ENCODE measurements at regions not wholly inside any gene's neighbourhood (a gene's known extent, or its start where the extent isn't known, plus 50 kb on each side); places are given as distances from the start of the nearest gene placed in this dataset.

- no peaks in the 10 kb centered on the region for H3K27me3 ChIP-seq (replicated peaks; ENCODE audit: insufficient read depth, low read length)
- no peak overlapping the region for H2AFZ ChIP-seq (ENCODE audit: low read length)
- no peaks in the 10 kb centered on the region for H3K9me3 ChIP-seq (replicated peaks; ENCODE audit: insufficient read depth, low read length)
- no peak overlapping the region for H3K4me2 ChIP-seq (ENCODE audit: low read depth, low read length)
- H3F3A ChIP-seq (ENCODE audit: insufficient read depth, low read length): no peaks in the 10 kb centered on the region
- DNase-seq: peak; percentile 43
- no peaks in the 10 kb centered on the region for H3K9me2 ChIP-seq (replicated peaks; ENCODE audit: insufficient read depth, low read length)
- H3K4me1 ChIP-seq (ENCODE audit: low read length): no peaks in the 10 kb centered on the region
- no peak overlapping the region for H3K27ac ChIP-seq (ENCODE audit: low read length)
- TF ChIP-seq EZH2phosphoT487 (IDR thresholded peaks at IDR 0.05; ENCODE audit: low read length) (no peak), EZH2 (optimal IDR thresholded peaks at IDR 0.05; ENCODE audit: low read depth, low read length) (no peak)
- TF ChIP-seq, protein P1, sequence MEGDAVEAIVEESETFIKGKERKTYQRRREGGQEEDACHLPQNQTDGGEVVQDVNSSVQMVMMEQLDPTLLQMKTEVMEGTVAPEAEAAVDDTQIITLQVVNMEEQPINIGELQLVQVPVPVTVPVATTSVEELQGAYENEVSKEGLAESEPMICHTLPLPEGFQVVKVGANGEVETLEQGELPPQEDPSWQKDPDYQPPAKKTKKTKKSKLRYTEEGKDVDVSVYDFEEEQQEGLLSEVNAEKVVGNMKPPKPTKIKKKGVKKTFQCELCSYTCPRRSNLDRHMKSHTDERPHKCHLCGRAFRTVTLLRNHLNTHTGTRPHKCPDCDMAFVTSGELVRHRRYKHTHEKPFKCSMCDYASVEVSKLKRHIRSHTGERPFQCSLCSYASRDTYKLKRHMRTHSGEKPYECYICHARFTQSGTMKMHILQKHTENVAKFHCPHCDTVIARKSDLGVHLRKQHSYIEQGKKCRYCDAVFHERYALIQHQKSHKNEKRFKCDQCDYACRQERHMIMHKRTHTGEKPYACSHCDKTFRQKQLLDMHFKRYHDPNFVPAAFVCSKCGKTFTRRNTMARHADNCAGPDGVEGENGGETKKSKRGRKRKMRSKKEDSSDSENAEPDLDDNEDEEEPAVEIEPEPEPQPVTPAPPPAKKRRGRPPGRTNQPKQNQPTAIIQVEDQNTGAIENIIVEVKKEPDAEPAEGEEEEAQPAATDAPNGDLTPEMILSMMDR (IDR thresholded peaks at IDR 0.05; ENCODE audit: low read length): no peak
- H3K9ac ChIP-seq (ENCODE audit: low read length): no peak overlapping the region
- no peaks in the 10 kb centered on the region for H3K36me3 ChIP-seq (replicated peaks; ENCODE audit: insufficient read depth, low read length)
- H3K4me3 ChIP-seq (ENCODE audit: low read length): no peak overlapping the region
- no peaks in the 10 kb centered on the region for H4K20me1 ChIP-seq (ENCODE audit: insufficient read depth, low read length)
- no peaks in the 10 kb centered on the region for H3K79me2 ChIP-seq (ENCODE audit: low read length)
Measured at GRCh38 chr2:173713904-173714555, 251.1 kb downstream of the SP3 start.

DNA sequence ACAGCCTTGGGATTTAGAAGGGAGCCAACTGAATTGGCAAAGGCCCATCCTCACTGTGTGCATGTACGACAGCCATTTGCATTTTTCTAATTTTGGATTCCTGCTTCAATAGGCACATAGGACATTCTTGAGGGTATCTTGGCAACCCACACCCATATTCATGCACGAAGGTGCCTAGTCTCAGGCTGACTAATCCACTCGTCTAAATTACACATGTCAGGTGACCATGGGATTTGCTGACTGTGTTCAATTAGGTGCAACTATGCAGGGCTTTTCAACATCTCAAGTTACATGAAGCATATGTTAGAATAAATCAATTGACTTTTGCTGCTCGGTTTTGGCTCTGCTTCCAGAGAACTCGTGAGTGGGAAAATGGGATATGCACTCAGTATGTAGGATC, 249.7 kb downstream of the SP3 start:
- H3K79me2 ChIP-seq (ENCODE audit: low read length): no peaks in the 10 kb centered on the region
- H3K4me3 ChIP-seq (ENCODE audit: low read length): no peak overlapping the region
- no peaks in the 10 kb centered on the region for H3K9me2 ChIP-seq (replicated peaks; ENCODE audit: insufficient read depth, low read length)
- H3K9ac ChIP-seq (ENCODE audit: low read length): no peak overlapping the region
- no peak for TF ChIP-seq EZH2 (optimal IDR thresholded peaks at IDR 0.05; ENCODE audit: low read depth, low read length)
- TF ChIP-seq, protein P1 (IDR thresholded peaks at IDR 0.05; ENCODE audit: low read length): no peak
- no peak for TF ChIP-seq EZH2phosphoT487 (IDR thresholded peaks at IDR 0.05; ENCODE audit: low read length)
- no peak overlapping the region for H3K27ac ChIP-seq (ENCODE audit: low read length)
- H4K20me1 ChIP-seq (ENCODE audit: insufficient read depth, low read length): no peaks in the 10 kb centered on the region
- no peak for DNase-seq
- H2AFZ ChIP-seq (ENCODE audit: low read length): no peak overlapping the region
- no peaks in the 10 kb centered on the region for H3F3A ChIP-seq (ENCODE audit: insufficient read depth, low read length)
- no peak overlapping the region for H3K4me2 ChIP-seq (ENCODE audit: low read depth, low read length)
- no peaks in the 10 kb centered on the region for H3K36me3 ChIP-seq (replicated peaks; ENCODE audit: insufficient read depth, low read length)
- H3K9me3 ChIP-seq (replicated peaks; ENCODE audit: insufficient read depth, low read length): no peaks in the 10 kb centered on the region
- no peaks in the 10 kb centered on the region for H3K4me1 ChIP-seq (ENCODE audit: low read length)
- no peaks in the 10 kb centered on the region for H3K27me3 ChIP-seq (replicated peaks; ENCODE audit: insufficient read depth, low read length)

DNA sequence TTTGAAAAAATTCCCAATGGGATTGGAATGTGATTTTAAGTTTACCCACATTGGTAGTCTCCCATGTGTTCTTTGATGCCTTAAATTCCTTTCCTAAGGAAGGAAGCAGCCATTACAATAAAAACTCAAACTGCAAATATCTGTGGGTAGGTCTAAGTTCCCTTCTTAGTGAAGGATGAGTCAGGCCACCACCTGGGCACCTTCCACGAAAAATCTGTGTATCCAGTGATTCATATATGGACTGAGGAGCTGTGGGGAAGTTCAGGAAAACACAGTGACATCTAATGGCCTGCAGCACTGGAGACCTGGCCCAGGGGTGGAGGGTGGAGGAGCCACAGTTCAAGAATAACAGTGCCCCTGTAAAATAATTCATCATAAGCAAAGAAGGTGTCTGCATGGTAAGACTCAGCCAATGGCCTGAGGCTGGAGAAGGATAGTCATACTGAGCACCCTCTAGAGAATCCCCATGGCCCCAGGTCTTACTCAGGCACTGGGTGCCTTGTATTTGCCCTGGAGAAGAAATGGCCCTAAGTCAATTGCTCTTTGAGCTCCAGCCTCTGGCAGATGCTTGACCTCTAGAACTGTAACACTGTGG, 248.6 kb downstream of the SP3 start:
- no peaks in the 10 kb centered on the region for H3F3A ChIP-seq (ENCODE audit: insufficient read depth, low read length)
- H3K36me3 ChIP-seq (replicated peaks; ENCODE audit: insufficient read depth, low read length): no peaks in the 10 kb centered on the region
- no peak overlapping the region for H2AFZ ChIP-seq (ENCODE audit: low read length)
- no peak overlapping the region for H3K4me3 ChIP-seq (ENCODE audit: low read length)
- no peak for TF ChIP-seq EZH2 (optimal IDR thresholded peaks at IDR 0.05; ENCODE audit: low read depth, low read length)
- no peak for TF ChIP-seq EZH2phosphoT487 (IDR thresholded peaks at IDR 0.05; ENCODE audit: low read length)
- TF ChIP-seq, protein P1 (IDR thresholded peaks at IDR 0.05; ENCODE audit: low read length): no peak
- no peaks in the 10 kb centered on the region for H3K79me2 ChIP-seq (ENCODE audit: low read length)
- H4K20me1 ChIP-seq (ENCODE audit: insufficient read depth, low read length): no peaks in the 10 kb centered on the region
- H3K9me3 ChIP-seq (replicated peaks; ENCODE audit: insufficient read depth, low read length): no peaks in the 10 kb centered on the region
- H3K9ac ChIP-seq (ENCODE audit: low read length): no peak overlapping the region
- no peaks in the 10 kb centered on the region for H3K27me3 ChIP-seq (replicated peaks; ENCODE audit: insufficient read depth, low read length)
- no peak for DNase-seq
- no peaks in the 10 kb centered on the region for H3K4me1 ChIP-seq (ENCODE audit: low read length)
- no peak overlapping the region for H3K4me2 ChIP-seq (ENCODE audit: low read depth, low read length)
- no peaks in the 10 kb centered on the region for H3K9me2 ChIP-seq (replicated peaks; ENCODE audit: insufficient read depth, low read length)
- H3K27ac ChIP-seq (ENCODE audit: low read length): no peak overlapping the region
